IMR-90 (cell line): ENCODE measurements at regions not wholly inside any gene's neighbourhood (a gene's known extent, or its start where the extent isn't known, plus 50 kb on each side); places are given as distances from the start of the nearest gene placed in this dataset.

Experiments used
- ATAC-seq: fragments of 200-7000 bp; cut with Tn5 transposase; 2 replicates; pipeline ENCODE4 v1.9.1; 2020; ENCODE audit warnings: low read depth, mild to moderate bottlenecking, moderate library complexity
- BruUV-seq: library from RNA; stranded (reverse); fragments of 400-500 nt; replicated peaks from 2 replicates; lab custom pipeline; 2021; lab: Mats Ljungman, UMichigan
- CTCF ChIA-PET: fragments of 300-600 bp; formaldehyde crosslinking; extraction: SDS; loops from one replicate; lab custom pipeline; 2021; ENCODE audit warnings: antibody characterized with exemption; lab: Yijun Ruan, JAX
- POLR2A ChIA-PET: fragments of 300-600 bp; sonication (Branson Sonifier 250); formaldehyde crosslinking; loops from one replicate; lab custom pipeline; 2022; ENCODE audit warnings: antibody characterized with exemption; ENCODE audit not compliant: unreplicated experiment; lab: Charles Lee
- DNase-seq: peaks from one replicate; pipeline ENCODE4 v3.0.0; 2013
- H2AFZ ChIP-seq: replicated peaks from 2 replicates; pipeline ENCODE3; 2013; ENCODE audit warnings: low read length, mild to moderate bottlenecking; ENCODE audit not compliant: poor library complexity
- H2AK5ac ChIP-seq: 2 replicates; pipeline ENCODE4 v1.6.1; 2013; ENCODE audit warnings: low read depth, low read length, inconsistent platforms
- H2AK9ac ChIP-seq: replicated peaks from 2 replicates; pipeline ENCODE3; 2013; ENCODE audit warnings: mild to moderate bottlenecking, low read depth, low read length, moderate library complexity; ENCODE audit not compliant: poor library complexity
- H2BK120ac ChIP-seq: 2 replicates; pipeline ENCODE4 v1.6.1; 2013; ENCODE audit warnings: low read depth, low read length, inconsistent platforms
- H2BK15ac ChIP-seq: 3 replicates; pipeline ENCODE4 v1.6.1; 2013; ENCODE audit warnings: low read depth, low read length, inconsistent platforms
- H2BK20ac ChIP-seq: 2 replicates; pipeline ENCODE4 v1.6.1; 2013; ENCODE audit warnings: low read depth, mild to moderate bottlenecking, inconsistent platforms, low read length, moderate library complexity
- H2BK5ac ChIP-seq: 2 replicates; pipeline ENCODE4 v1.6.1; 2013; ENCODE audit warnings: mild to moderate bottlenecking, low read depth, low read length, inconsistent platforms; ENCODE audit not compliant: poor library complexity, severe bottlenecking
- H3K14ac ChIP-seq: replicated peaks from 2 replicates; pipeline ENCODE4 v1.6.1; 2013; ENCODE audit warnings: low read depth, low read length, inconsistent platforms
- H3K18ac ChIP-seq: 2 replicates; pipeline ENCODE4 v1.6.1; 2013; ENCODE audit warnings: low read depth, low read length, control low read depth
- H3K23ac ChIP-seq: 2 replicates; pipeline ENCODE4 v1.6.1; 2013; ENCODE audit warnings: low read depth, low read length, inconsistent platforms
- H3K27ac ChIP-seq: 2 replicates; pipeline ENCODE4 v1.5.1; 2013; ENCODE audit warnings: mild to moderate bottlenecking, control low read depth, low read length; ENCODE audit not compliant: insufficient read depth
- H3K27me3 ChIP-seq: 2 replicates; pipeline ENCODE4 v1.6.1; 2013; ENCODE audit warnings: low read length; ENCODE audit not compliant: control insufficient read depth, insufficient read depth
- H3K36me3 ChIP-seq: 2 replicates; pipeline ENCODE4 v1.6.1; 2013; ENCODE audit warnings: low read length, mixed read lengths; ENCODE audit not compliant: control insufficient read depth, insufficient read depth
- H3K4ac ChIP-seq: 2 replicates; pipeline ENCODE4 v1.6.1; 2013; ENCODE audit warnings: low read depth, low read length, inconsistent platforms
- H3K4me1 ChIP-seq: 2 replicates; pipeline ENCODE4 v1.6.1; 2013; ENCODE audit warnings: low read length, mixed read lengths; ENCODE audit not compliant: control insufficient read depth, insufficient read depth
- H3K4me2 ChIP-seq: 2 replicates; pipeline ENCODE4 v1.6.1; 2013; ENCODE audit warnings: low read depth, mild to moderate bottlenecking, control low read depth, low read length, moderate library complexity
- H3K4me3 ChIP-seq: 2 replicates; pipeline ENCODE4 v1.5.1; 2013; ENCODE audit warnings: low read depth, mild to moderate bottlenecking, control low read depth, low read length, moderate library complexity; ENCODE audit not compliant: insufficient read depth
- H3K56ac ChIP-seq: 2 replicates; pipeline ENCODE4 v1.6.1; 2013; ENCODE audit warnings: low read length, inconsistent platforms; ENCODE audit not compliant: insufficient read depth; ENCODE audit errors: extremely low read depth
- H3K79me1 ChIP-seq, 2 experiments: 2 replicates each; pipeline ENCODE4 v1.6.1; 2013; ENCODE audit warnings: low read length in 2 of 2, inconsistent platforms in 1 of 2, low read depth in 1 of 2
- H3K9ac ChIP-seq: 2 replicates; pipeline ENCODE4 v1.6.1; 2013; ENCODE audit warnings: low read depth, low read length, control low read depth
- H3K9me1 ChIP-seq: 2 replicates; pipeline ENCODE4 v1.6.1; 2013; ENCODE audit warnings: low read length, inconsistent platforms; ENCODE audit not compliant: insufficient read depth
- H3K9me3 ChIP-seq: 2 replicates; pipeline ENCODE4 v1.6.1; 2013; ENCODE audit warnings: low read length; ENCODE audit not compliant: control insufficient read depth, insufficient read depth
- H4K20me1 ChIP-seq: 2 replicates; pipeline ENCODE4 v1.6.1; 2013; ENCODE audit warnings: low read length, inconsistent platforms; ENCODE audit not compliant: insufficient read depth
- H4K5ac ChIP-seq: 2 replicates; pipeline ENCODE4 v1.6.1; 2013; ENCODE audit warnings: mild to moderate bottlenecking, low read depth, low read length, control low read depth
- H4K8ac ChIP-seq, 2 experiments: 2 replicates each; pipeline ENCODE4 v1.6.1; 2013; ENCODE audit warnings: low read depth in 2 of 2, low read length in 2 of 2, control low read depth in 1 of 2, inconsistent platforms in 1 of 2
- H4K91ac ChIP-seq: 2 replicates; pipeline ENCODE4 v1.6.1; 2013; ENCODE audit warnings: low read depth, low read length, inconsistent platforms; ENCODE audit not compliant: insufficient read depth
- BHLHE40 ChIP-seq: fragments of 150-350 bp; IDR thresholded peaks from 2 replicates; pipeline ENCODE4 v1.6.1; 2016; ENCODE audit warnings: mild to moderate bottlenecking, low read depth, low read length
- CHD1 ChIP-seq: IDR thresholded peaks from 2 replicates; pipeline ENCODE4 v1.6.1; 2012; ENCODE audit warnings: low read depth, low read length, improper control_type of control experiment
- MAFK ChIP-seq: IDR thresholded peaks from 2 replicates; pipeline ENCODE4 v1.6.1; 2012; ENCODE audit warnings: low read depth, low read length, improper control_type of control experiment
- RAD21 ChIP-seq: IDR thresholded peaks from 2 replicates; pipeline ENCODE4 v1.6.1; 2012; ENCODE audit warnings: low read length, improper control_type of control experiment
- SMC3 ChIP-seq: fragments of 150-350 bp; IDR thresholded peaks from 2 replicates; pipeline ENCODE4 v1.6.1; 2016; ENCODE audit warnings: low read depth, mild to moderate bottlenecking, antibody characterized with exemption, low read length, moderate library complexity
- WGBS, 2 experiments: methylation state at CpG; one replicate each; pipeline versions ENCODE4 v1.1.5 to v1.1.7; 2013; ENCODE audit warnings: missing lambda C conversion rate in 2 of 2; ENCODE audit not compliant: insufficient read length in 1 of 2; ENCODE audit errors: extremely low coverage in 2 of 2; 5-methylcytosine and 5-hydroxymethylcytosine counted together
- dilution Hi-C: fragments of 300-500 bp; cut with HindIII; formaldehyde crosslinking; loops from one replicate; pipeline ENCODE4 v1.14.3; 2018; ENCODE audit warnings: low sequenced_read_pairs; ENCODE audit not compliant: unreplicated experiment
- in situ Hi-C: fragments of 300-500 bp; cut with MboI; formaldehyde crosslinking; loops from 3 replicates; pipeline ENCODE4 v1.14.3; 2019; ENCODE audit warnings: low sequenced_read_pairs, inconsistent platforms, mixed read lengths
- intact Hi-C: fragments of 100-400 bp; cut with micrococcal nuclease; formaldehyde crosslinking; loops from 2 replicates; pipeline ENCODE4 v1.10.0; 2022
- TF ChIP-seq, protein P1 (sequence below): fragments of 150-350 bp; IDR thresholded peaks from 2 replicates; pipeline ENCODE4 v1.6.1; 2016; ENCODE audit warnings: low read depth, mild to moderate bottlenecking, low read length, moderate library complexity, borderline replicate concordance

- dilution Hi-C loops (no loop called here), in situ Hi-C loops (no loop called here), intact Hi-C loops (no loop called here)
- POLR2A ChIA-PET = no interaction called here
- H3K27me3 ChIP-seq = no peaks in the 10 kb centered on the region
- no peak overlapping the region for H3K27ac ChIP-seq
- no peak overlapping the region for H3K23ac ChIP-seq
- no peaks in the 10 kb centered on the region for H3K36me3 ChIP-seq
- DNase-seq = no peak
- TF ChIP-seq SMC3 (no peak), CHD1 (no peak), RAD21 (no peak), BHLHE40 (no peak), MAFK (no peak)
- TF ChIP-seq, protein P1, sequence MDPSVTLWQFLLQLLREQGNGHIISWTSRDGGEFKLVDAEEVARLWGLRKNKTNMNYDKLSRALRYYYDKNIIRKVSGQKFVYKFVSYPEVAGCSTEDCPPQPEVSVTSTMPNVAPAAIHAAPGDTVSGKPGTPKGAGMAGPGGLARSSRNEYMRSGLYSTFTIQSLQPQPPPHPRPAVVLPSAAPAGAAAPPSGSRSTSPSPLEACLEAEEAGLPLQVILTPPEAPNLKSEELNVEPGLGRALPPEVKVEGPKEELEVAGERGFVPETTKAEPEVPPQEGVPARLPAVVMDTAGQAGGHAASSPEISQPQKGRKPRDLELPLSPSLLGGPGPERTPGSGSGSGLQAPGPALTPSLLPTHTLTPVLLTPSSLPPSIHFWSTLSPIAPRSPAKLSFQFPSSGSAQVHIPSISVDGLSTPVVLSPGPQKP = no peak
- H3K4me2 ChIP-seq = no peak overlapping the region
- no peak overlapping the region for H3K14ac ChIP-seq
- H2BK120ac ChIP-seq = no peak overlapping the region
- H2BK5ac ChIP-seq = no peak overlapping the region
- no peak overlapping the region for H3K4me3 ChIP-seq
- CTCF ChIA-PET = no interaction called here
- H4K5ac ChIP-seq = no peak overlapping the region
- no peak overlapping the region for H4K91ac ChIP-seq
- H3K9me3 ChIP-seq = peaks cover 1% of the 10 kb centered on the region; the same call in 1 of the 2 replicates
- BruUV-seq = no TSS peak
- H3K4me1 ChIP-seq = no peaks in the 10 kb centered on the region
- H3K9me1 ChIP-seq = no peaks in the 10 kb centered on the region
- no peak overlapping the region for H3K4ac ChIP-seq
- H2AK5ac ChIP-seq = no peak overlapping the region
- no peaks in the 10 kb centered on the region for H4K20me1 ChIP-seq
- H3K9ac ChIP-seq = no peak overlapping the region
- H3K18ac ChIP-seq = no peak overlapping the region
- H2AK9ac ChIP-seq = no peak overlapping the region
- WGBS, 2 experiments = no CpG with 5 or more reads among the region's 7 CpGs
- no peak overlapping the region for H2BK15ac ChIP-seq
- no peak overlapping the region for H4K8ac ChIP-seq
- no peak overlapping the region for H2BK20ac ChIP-seq
- ATAC-seq = no peak
- H3K79me1 ChIP-seq = no peaks in the 10 kb centered on the region
- no peak overlapping the region for H3K56ac ChIP-seq
- no peak overlapping the region for H2AFZ ChIP-seq
Observed at GRCh38 chr15:52857471-52857870, 67.3 kb upstream of the ONECUT1 start.
